ENCODE measurements at regions not wholly inside any gene's neighbourhood (a gene's known extent, or its start where the extent isn't known, plus 50 kb on each side); places are given as distances from the start of the nearest gene placed in this dataset.

GRCh38 chr2:200740907-200741306 is 70.8 kb upstream of the BZW1 start:
- TF ChIP-seq REST (IDR thresholded peaks at IDR 0.05; ENCODE audit: insufficient read depth in 1 of 2, low read depth in 2 of 2, low read length in 1 of 2) (no peak), POLR2AphosphoS5 (IDR thresholded peaks at IDR 0.05; ENCODE audit: low read depth, low read length) (no peak), CTCF (IDR thresholded peaks at IDR 0.05) (no peak), TCF7L2 (IDR thresholded peaks at IDR 0.05; ENCODE audit: low read depth, low read length) (no peak)

All from Panc1 (cell line).